Heart left ventricle (tissue), 16 donors: ENCODE measurements at regions not wholly inside any gene's neighbourhood (a gene's known extent, or its start where the extent isn't known, plus 50 kb on each side); places are given as distances from the start of the nearest gene placed in this dataset.

ENCODE experiments used
- ATAC-seq, 4 donors: fragments of 200-7000 bp; cut with Tn5 transposase; one replicate each; pipeline ENCODE4 v1.9.1; 2020 to 2022; ENCODE audit warnings: moderate library complexity in 4 of 4, mild to moderate bottlenecking in 3 of 4, moderate number of reproducible peaks in 1 of 4
- DNase-seq, 5 donors: peaks; one replicate each; pipeline ENCODE4 v3.0.0-alpha.2; 2020
- H3K27ac ChIP-seq, 12 donors: fragments of 200-600 bp; sonication (generic) in 4 of 12; one replicate each; pipeline versions ENCODE4 v1.5.0 to v1.8.0; 2016 to 2022; ENCODE audit warnings: mild to moderate bottlenecking in 2 of 12
- H3K27me3 ChIP-seq, 9 donors: fragments of 200-600 bp; sonication (generic) in 2 of 9; one replicate each; pipeline versions ENCODE4 v1.5.1 to v1.8.0; 2016 to 2022; ENCODE audit warnings: mild to moderate bottlenecking in 3 of 9
- H3K36me3 ChIP-seq, 9 donors: fragments of 200-600 bp; sonication (generic) in 2 of 9; one replicate each; pipeline versions ENCODE4 v1.5.0 to v1.8.0; 2018 to 2022; ENCODE audit warnings: mild to moderate bottlenecking in 2 of 9
- H3K4me1 ChIP-seq, 12 donors: fragments of 200-600 bp; sonication (generic) in 4 of 12; one replicate each; pipeline versions ENCODE4 v1.5.0 to v1.8.0; 2016 to 2022; ENCODE audit warnings: mild to moderate bottlenecking in 3 of 12
- H3K4me3 ChIP-seq, 12 donors: fragments of 200-600 bp; sonication (generic) in 4 of 12; one replicate each; pipeline versions ENCODE4 v1.5.0 to v1.8.0; 2017 to 2022; ENCODE audit warnings: mild to moderate bottlenecking in 9 of 12, moderate library complexity in 4 of 12
- H3K9me3 ChIP-seq, 12 donors: fragments of 200-600 bp; sonication (generic) in 4 of 12; one replicate each; pipeline versions ENCODE4 v1.5.0 to v1.8.0; 2016 to 2022; ENCODE audit warnings: mild to moderate bottlenecking in 1 of 12
- POLR2A ChIP-seq, 2 donors: fragments of 450-650 bp; IDR thresholded peaks; one replicate each; pipeline ENCODE4 v1.6.1; 2017; ENCODE audit warnings: antibody characterized with exemption in 2 of 2, mild to moderate bottlenecking in 2 of 2, moderate library complexity in 2 of 2
- WGBS, 4 donors: extraction: QIAGEN DNeasy Blood & Tissue Kit in 2 of 4; methylation state at CpG; one replicate each; pipeline versions ENCODE4 v1.1.5 to v1.1.7; 2013 to 2018; 5-methylcytosine and 5-hydroxymethylcytosine counted together
- intact Hi-C, 10 donors: fragments of 100-400 bp; cut with DNase I; formaldehyde crosslinking; loops; one replicate each; pipeline versions ENCODE4 v1.11.1 to v1.14.2; 2022
- TF ChIP-seq, protein P1 (sequence below), 12 donors: fragments of 200-600 bp; sonication (generic) in 4 of 12; IDR thresholded peaks; one replicate each; pipeline versions ENCODE4 v1.5.0 to v1.8.0; 2018 to 2022; ENCODE audit warnings: antibody characterized with exemption in 12 of 12, mild to moderate bottlenecking in 5 of 12
- donor health status: ischemic (EF 13 %, LVEDD 7.1; RV severe dilation, severe dysfunction).
- donor health status: healthy with polysubstance abuse.
- donor health status: DM: no; HTN: yes; CAD: no.
- donor health status: DM: no; HTN: no; CAD: no.
- donor health status: ischemic (EF 25% LVEDD 6.9; RV normal size, moderate dysfunction).
- donor health status: ischemic (EF 25% LVEDD 5.7; RV mildly dilated, moderate dysfunction).
- donor health status: healthy.
- donor health status: DM: yes; HTN: yes; CAD: no.
- donor health status: ischemic (EF 35%, LVEDD 5.7; RV mildly dilated, moderate dysfunction).
- donor health status: nonischemic (EF 11% LVEDD 7.7; RV severe dilation, severe dysfunction).
- donor health status: DM: yes; HTN: yes; CAD: no.
- donor health status: PGD.
- donor health status: ischemic (EF 29% LVEDD 5.4; RV normal size, mild dysfunction).
- donor health status: nonischemic (EF 23%, LVEDD 6.1; RV moderate dilation, normal function).

DNA sequence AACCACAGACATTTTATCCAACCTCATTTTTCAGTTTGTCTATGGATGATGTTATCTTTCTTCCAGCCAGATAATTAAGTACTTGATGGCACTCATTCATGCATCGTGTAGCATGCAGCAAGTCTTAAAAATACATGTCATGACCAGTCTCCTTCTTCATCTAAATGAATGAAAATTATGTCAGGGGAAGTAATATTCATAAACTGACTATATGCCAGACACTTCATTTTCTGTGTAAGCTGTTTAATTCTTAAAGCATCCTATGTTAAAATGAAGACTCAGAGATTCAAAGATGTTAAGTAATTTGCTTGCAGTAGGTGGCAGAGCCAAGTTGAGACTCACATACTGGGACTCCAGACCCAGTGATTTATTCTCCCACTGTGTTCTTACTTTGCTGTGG, 181.7 kb upstream of the CD180 start:
- ATAC-seq (no peak), DNase-seq (no peak)
- no peak overlapping the region for H3K27ac ChIP-seq
- intact Hi-C loops, result no loop called here
- no peaks in the 10 kb centered on the region for H3K27me3 ChIP-seq
- no peaks in the 10 kb centered on the region for H3K9me3 ChIP-seq
- WGBS, 4 donors, result 48 to 63% (median 56%) methylated on average over 1 of the region's 1 CpG
- no peaks in the 10 kb centered on the region for H3K4me1 ChIP-seq
- no peaks in the 10 kb centered on the region for H3K36me3 ChIP-seq
- TF ChIP-seq POLR2A (IDR thresholded peaks at IDR 0.05), result no peak
- TF ChIP-seq, protein P1, sequence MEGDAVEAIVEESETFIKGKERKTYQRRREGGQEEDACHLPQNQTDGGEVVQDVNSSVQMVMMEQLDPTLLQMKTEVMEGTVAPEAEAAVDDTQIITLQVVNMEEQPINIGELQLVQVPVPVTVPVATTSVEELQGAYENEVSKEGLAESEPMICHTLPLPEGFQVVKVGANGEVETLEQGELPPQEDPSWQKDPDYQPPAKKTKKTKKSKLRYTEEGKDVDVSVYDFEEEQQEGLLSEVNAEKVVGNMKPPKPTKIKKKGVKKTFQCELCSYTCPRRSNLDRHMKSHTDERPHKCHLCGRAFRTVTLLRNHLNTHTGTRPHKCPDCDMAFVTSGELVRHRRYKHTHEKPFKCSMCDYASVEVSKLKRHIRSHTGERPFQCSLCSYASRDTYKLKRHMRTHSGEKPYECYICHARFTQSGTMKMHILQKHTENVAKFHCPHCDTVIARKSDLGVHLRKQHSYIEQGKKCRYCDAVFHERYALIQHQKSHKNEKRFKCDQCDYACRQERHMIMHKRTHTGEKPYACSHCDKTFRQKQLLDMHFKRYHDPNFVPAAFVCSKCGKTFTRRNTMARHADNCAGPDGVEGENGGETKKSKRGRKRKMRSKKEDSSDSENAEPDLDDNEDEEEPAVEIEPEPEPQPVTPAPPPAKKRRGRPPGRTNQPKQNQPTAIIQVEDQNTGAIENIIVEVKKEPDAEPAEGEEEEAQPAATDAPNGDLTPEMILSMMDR (IDR thresholded peaks at IDR 0.05), result no peak
- no peak overlapping the region for H3K4me3 ChIP-seq

DNA sequence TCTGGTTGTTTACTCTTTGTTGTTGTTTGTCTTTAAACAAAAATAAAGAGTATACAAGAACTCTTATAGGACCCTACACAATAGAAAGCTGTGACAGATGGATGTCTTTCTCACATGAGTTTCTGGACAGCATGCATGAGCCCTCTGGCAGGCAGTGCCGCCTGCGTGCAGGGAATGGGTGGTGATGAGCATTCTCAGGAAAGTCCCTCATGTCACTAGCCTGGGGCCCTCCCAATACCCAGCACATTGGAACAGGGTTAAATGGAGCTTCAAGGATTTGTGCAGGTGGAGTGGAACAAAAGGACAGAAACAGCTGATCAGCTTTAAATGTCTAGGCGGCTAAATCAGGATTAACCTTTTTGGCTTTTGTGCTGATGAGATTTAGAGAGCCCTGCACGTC, 181.0 kb upstream of the CD180 start:
- H3K27ac ChIP-seq, result no peak overlapping the region
- no peak for TF ChIP-seq POLR2A (IDR thresholded peaks at IDR 0.05)
- H3K9me3 ChIP-seq, result no peaks in the 10 kb centered on the region
- intact Hi-C loops, result no loop called here
- DNase-seq (no peak), ATAC-seq (no peak)
- no peaks in the 10 kb centered on the region for H3K36me3 ChIP-seq
- H3K4me1 ChIP-seq, result no peaks in the 10 kb centered on the region
- 88 to 97% (median 91%) methylated on average over 4 of the region's 4 CpGs for WGBS, 4 donors
- H3K4me3 ChIP-seq, result no peak overlapping the region
- no peaks in the 10 kb centered on the region for H3K27me3 ChIP-seq

DNA sequence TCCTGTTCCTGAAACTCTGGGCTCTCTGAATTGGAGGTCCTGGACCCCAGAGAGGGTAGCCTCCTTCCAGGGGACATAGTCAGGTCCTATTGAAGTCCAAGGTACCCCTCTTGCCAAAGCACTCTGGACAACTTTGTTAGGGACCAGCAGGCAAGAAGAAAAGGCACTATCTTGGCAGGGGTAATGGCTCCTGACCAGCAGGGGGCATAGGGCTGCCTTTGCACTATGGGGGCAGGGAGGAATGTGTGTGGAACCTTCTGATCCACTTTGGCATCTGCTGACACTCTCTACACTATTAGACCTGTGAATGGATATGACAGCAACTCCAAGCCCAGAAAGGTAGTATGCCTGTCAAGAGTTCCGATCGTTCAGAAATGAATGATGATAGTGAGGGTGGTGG, 179.0 kb upstream of the CD180 start:
- DNase-seq, result no peak
- intact Hi-C loops, result no loop called here
- ATAC-seq, result no peak
- Histone ChIP-seq H3K27me3 (no peaks in the 10 kb centered on the region), H3K4me1 (no peaks in the 10 kb centered on the region), H3K4me3 (no peak overlapping the region), H3K9me3 (no peaks in the 10 kb centered on the region), H3K36me3 (no peaks in the 10 kb centered on the region), H3K27ac (no peak overlapping the region)
- 96 to 100% (median 98%) methylated on average over 2 of the region's 2 CpGs for WGBS, 4 donors
- TF ChIP-seq, protein P1 (IDR thresholded peaks at IDR 0.05), result no peak
- TF ChIP-seq POLR2A (IDR thresholded peaks at IDR 0.05), result no peak

DNA sequence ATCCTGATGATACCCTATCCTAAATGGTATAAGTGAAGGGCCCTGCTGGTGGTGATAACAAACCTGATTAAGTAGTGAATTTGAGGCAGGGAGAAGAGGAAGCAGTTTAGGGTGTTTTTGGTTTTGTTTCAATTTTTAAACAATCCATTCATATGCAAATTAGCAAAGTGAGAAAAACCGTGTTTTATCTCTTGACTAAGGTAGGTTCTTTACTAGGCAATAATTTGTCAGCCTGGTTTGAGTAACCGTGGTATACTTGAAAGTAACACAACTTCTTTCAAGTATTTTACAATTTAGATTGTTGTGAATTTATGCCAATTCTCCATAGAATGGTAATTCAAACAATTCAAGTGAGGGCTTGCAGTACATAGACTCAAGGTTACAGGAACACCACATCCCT, 177.8 kb upstream of the CD180 start:
- no peaks in the 10 kb centered on the region for H3K4me1 ChIP-seq
- H3K4me3 ChIP-seq, result no peak overlapping the region
- WGBS, 4 donors, result 30 to 75% (median 58%) methylated on average over 2 of the region's 2 CpGs
- H3K27ac ChIP-seq, result no peak overlapping the region
- ATAC-seq, result no peak
- H3K27me3 ChIP-seq, result no peaks in the 10 kb centered on the region
- DNase-seq, result no peak
- H3K9me3 ChIP-seq, result no peaks in the 10 kb centered on the region
- H3K36me3 ChIP-seq, result no peaks in the 10 kb centered on the region
- no peak for TF ChIP-seq POLR2A (IDR thresholded peaks at IDR 0.05)
- TF ChIP-seq, protein P1 (IDR thresholded peaks at IDR 0.05), result no peak
- intact Hi-C loops, result no loop called here

DNA sequence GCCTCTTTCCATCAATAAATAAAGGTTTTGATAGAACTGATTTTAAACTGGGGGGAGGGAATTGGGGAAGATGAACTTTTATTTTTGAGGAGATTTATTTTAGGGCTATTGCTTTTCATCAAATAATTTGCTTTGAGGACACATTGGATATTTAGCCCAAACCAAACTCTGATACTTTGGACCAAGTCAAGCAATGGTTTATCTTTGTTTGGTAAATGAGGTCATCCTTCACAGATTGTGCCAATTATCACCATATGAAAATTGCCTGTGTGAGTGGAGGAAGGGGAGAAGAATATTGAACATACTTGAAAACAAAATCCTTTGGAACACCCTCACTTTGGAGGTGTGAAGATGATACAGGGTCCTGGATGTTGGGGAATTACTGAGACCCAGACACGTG, 176.9 kb upstream of the CD180 start:
- DNase-seq, result no peak
- WGBS, 4 donors, result 64 to 94% (median 82%) methylated on average over 1 of the region's 1 CpG
- Histone ChIP-seq H3K27me3 (no peaks in the 10 kb centered on the region), H3K4me1 (no peaks in the 10 kb centered on the region), H3K9me3 (no peaks in the 10 kb centered on the region), H3K27ac (no peak overlapping the region), H3K4me3 (no peak overlapping the region), H3K36me3 (no peaks in the 10 kb centered on the region)
- intact Hi-C loops, result no loop called here
- TF ChIP-seq, protein P1 (IDR thresholded peaks at IDR 0.05), result no peak
- no peak for TF ChIP-seq POLR2A (IDR thresholded peaks at IDR 0.05)
- no peak for ATAC-seq
